GM19324 (cell line): ENCODE measurements at regions not wholly inside any gene's neighbourhood (a gene's known extent, or its start where the extent isn't known, plus 50 kb on each side); places are given as distances from the start of the nearest gene placed in this dataset.

Experiments used
- ATAC-seq: cut with Tn5 transposase; IDR thresholded peaks from one replicate; pipeline ENCODE4 v1.9.1; 2021; ENCODE audit warnings: mild to moderate bottlenecking, moderate library complexity; ENCODE audit not compliant: unreplicated experiment, low FRiP score

DNA sequence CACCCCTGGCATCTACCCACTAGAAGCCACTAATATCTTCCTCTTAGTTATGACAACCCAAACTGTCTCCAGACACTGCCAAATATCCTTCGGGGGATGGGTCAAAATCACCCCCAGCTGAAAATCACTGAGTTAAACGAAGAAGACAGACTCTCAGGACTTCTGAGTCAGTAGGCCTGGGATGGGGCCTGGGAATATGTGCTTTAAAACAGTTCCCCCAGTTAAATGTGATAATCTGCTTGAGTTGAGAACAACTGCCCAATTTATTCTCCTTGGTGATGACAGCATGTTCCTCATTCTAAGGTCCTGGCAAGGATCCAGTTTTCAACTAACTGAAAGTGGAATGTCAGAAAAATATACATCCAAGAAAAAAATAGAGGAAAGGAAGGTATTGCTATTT is 52.4 kb downstream of the CBLL2 start:
- no peak for ATAC-seq

DNA sequence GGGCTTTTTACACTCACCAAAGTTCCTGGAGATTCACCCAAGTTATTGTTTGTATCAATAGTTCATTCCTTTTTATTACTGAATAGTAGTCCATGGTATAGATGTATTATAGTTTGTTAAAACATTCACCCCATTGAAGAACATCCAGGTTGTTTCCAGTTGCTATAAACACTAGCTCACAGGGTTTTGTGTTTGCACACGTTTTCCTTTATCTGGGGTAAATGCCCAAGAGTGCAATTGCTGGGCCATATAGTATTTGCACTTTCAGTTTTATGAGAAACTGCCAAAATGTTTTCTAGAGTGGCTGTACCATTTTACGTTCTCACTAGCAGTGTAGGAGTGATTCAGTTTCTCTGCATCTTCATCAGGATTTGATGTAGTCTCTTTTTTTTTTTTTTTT is 57.1 kb downstream of the CBLL2 start:
- ATAC-seq: no peak

DNA sequence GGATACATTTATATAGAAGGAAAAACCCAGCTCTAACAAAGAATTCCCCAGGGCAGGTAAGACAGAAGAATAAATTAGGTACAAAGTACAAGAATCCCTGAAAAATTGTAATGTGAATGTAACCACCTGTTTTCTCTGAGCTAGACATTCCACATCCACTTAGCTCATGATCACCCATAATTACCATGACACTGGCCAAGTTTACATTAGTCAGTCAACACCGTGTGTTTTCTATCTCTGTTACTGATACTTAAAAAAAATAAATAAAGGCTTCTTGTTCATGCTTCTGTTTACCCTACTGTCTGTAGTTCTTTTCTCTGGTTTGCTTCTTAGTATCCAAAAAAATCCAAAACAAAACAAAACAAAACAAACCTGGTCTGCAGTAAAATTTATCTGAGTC is 66.0 kb downstream of the CBLL2 start:
- no peak for ATAC-seq

DNA sequence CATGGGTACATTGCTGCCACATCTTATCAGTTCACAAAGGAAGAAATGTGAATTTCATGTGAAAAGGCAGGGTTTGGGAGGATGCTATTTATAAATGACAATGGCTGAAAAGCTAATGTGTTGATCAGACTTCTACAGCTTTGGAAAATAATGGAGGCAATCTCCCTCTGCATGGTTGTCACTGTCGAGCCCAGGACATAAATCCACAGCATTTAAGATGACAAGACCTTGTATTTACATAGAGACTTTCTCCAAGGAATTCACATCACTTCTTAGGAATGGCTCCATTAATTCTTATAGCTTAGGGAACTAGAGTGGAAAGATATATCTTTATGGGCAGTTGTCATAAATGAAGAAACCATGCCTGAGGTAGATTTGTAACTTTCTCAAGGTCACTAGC is 66.7 kb downstream of the CBLL2 start:
- no peak for ATAC-seq

DNA sequence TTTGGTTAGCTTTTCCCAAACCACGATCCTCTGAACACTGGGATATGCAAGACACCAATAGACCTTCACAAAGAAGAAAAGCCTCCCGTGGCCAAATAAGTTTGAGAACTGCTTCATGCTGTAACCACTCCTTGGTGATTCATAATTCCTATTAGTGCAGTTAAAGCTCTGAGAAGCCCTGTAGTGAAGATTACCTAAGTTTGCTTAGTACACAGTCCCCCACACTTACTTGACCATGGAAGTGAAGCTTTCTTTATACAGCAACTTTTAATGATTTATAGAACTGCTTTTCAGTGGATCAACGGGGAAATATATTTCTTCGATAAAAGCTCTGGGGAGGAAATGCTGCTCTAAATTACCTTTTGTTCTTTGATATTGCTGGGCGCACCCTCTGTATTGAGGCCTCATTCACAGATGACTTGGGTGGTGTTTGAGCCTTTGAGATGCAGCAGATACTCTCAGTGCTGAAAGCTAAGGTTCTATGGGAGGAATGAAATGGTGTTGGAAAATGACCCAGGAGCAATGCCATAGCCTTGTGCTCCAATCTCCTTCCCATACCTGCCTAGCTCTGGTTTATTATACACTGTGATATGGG is 67.4 kb downstream of the CBLL2 start:
- ATAC-seq: no peak

DNA sequence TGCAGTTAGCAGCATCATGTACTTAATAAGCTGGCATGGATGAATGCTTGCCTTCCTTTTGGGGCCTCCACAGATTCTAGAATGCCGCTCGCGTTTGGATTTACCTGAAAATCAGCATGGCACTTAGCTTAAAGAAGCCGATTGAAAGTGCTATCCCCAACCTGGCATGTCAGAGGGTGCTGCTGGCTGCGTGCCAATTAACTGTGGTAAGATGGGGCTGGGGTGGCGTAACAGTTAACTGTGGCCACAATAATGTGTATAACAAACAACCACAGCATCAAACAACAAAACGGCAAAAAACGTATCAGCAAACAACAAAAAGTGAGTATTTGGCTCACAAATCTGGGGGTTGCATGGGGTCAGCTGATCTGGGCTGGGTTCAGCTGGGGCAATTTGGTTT is 70.5 kb downstream of the CBLL2 start:
- no peak for ATAC-seq

DNA sequence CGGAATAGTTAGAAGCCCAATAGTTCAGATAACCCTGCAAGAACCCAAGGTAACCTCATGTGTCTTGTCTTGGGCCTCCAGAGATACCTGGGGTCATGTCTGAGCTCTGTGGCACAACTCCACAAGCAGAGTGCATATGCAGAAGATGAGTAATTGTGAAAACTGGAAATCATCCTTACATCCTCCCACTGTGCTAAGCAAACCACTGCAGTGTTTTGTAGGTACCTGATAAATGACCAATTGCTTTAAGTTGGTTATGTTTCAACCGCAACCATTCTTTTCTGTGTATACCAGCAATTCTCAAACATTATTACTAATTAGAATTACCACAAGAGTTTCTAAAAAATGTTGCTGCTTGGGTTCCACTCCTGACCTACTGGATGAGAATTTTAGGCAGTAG is 73.2 kb downstream of the CBLL2 start:
- ATAC-seq: no peak

DNA sequence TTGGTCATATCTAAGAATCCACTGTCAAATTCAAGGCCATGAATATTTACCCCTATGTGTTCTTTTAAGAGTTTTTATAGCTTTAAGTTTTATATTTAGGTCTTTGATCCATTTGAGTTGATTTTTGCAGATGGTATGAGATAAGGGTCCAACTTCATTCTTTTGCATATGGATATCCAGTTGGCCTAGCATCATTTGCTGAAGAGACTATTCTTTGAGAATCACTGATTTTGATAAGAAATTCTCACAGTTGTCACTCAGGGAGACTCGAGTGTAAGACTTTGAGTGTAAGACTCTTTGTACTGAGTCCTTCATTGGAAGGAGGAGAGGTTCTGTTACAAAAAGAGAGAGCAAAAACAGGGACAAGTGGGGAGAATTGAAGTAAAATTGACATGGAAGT is 74.8 kb downstream of the CBLL2 start:
- no peak for ATAC-seq

DNA sequence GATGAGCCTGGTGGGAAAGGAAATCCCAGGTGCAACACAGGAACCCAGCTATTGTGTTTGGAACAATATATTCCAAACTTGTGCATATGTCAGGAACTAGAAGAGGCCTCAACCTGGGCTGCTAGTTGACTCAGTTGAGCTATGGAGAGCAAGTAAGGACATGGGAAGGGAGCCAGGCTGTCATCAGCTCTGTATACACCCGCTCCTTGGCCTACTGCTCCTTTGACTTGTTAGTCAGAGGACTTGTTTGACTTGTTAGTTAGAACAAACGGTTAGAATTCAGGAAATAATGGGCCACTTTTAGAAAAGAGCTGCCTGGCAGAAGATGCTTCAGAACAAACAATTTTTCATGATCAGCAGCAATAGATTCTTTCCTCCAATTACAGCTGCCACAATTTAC is 76.4 kb downstream of the CBLL2 start:
- no peak for ATAC-seq

DNA sequence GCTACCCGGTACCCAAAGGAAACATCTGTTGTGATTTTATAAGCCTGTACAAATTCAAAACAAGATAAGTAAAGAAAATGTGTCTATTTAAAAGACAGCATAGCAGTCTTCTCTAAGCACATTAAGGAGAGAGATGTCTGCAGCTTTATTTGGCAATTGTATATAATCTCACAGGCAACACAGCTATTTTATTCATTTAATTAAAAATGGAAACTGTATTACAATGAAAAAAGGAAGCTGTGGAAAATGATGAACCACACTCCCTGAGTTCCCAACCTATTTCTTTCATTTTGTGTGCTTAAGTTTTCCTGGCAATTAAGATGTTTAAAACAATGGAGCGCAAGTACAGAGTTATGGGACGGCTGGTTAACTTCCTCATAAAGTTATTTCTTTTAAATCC is 78.4 kb downstream of the CBLL2 start:
- no peak for ATAC-seq

DNA sequence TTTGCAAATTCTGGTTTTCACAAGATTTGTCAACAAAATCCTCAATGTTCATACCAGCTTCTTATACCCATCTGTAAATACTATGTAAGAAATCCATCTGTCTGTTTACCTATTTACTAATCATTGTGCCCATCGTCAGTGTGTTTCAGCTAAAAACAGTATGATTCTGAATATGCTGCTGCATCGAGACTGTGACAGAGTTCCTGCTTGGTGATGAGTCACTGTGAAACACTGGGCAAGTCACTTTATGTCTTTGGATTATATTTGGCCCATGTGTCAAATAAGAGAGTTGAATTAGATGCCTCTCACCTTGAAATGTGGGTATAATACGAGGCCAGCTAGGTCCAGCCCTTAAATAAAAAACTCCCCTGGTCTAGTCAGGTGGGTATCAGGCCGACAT is 79.3 kb downstream of the CBLL2 start:
- ATAC-seq: no peak

DNA sequence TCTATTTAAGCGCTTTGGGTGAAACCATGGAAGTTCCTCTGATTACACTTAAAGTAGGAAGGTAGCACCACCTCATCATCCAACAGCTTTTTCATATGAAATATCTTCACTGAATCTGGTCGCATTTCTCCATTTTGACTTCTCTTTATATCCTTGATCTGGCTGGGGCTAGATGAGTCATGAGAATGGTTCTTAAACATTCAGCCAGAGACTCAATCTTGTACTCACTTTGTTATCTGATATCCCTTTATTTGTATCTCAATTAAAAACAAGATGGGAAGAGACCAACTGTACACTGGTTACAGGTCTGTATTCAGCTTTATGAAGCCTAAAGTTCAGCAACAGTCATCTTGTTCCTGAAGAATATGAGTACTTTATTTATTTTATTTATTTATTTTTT is 84.9 kb downstream of the CBLL2 start:
- ATAC-seq: no peak

DNA sequence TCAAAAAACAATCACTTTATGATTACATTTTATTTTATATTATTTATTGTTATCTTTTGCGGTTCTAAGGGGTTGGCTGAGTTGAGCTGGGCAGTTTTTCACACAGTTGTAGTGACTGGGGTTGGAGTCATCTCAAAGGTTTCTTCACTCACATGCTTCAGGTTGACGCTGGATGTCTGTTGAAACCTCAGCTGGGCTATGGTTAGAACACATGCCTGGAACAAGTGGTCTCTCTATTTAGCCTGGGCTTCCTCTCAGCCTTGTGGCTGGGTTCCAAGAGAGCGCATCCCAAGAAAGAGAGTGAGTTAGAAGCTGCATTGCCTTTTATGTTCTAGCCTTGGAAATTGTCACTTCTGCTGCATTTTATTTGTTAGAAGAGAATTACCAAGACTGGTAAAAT is 87.4 kb downstream of the CBLL2 start:
- no peak for ATAC-seq

DNA sequence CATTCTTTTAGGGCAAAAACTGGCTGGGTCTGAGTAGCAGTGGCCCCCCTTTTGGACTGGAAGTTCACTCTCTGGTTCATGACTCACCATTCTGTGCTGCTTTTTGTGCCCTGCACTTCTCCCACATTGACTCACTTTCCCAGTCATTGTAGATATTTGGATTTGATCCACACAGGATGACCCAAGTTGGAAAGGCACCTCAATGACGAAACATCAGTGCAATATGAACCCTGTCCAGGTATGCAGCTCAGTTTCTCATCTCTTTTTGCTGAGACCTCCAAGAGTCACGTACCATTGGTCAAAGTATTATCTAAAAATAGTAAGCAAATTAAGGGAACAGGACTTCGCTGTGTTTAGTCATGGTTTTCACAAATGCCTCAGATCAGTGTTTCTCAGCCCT is 92.7 kb downstream of the CBLL2 start:
- no peak for ATAC-seq

DNA sequence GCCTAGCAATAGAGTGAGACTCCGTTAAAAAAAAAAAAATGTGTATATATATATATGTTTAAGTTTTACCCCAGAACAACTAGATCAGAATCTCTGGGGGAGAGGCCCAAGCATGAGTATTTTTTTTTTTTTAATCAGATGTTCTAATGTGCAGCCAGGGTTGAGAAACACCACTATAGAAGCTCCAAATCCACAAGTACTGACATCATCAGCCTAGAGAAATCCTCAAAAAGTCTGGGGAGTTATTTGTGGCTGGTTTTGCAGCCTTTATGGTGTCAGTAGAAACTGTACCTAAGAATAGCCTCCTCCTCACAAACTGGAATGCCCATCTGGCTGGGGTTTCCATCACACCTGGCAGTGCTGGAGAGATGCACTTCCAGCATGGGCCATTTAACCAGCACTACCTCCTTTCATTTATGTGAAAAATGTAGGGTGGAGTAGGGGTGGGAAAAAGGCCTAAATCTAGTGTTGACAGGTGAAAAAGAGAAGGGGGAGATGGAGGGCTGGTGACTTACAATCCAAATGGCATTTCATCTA is 93.5 kb downstream of the CBLL2 start:
- no peak for ATAC-seq

DNA sequence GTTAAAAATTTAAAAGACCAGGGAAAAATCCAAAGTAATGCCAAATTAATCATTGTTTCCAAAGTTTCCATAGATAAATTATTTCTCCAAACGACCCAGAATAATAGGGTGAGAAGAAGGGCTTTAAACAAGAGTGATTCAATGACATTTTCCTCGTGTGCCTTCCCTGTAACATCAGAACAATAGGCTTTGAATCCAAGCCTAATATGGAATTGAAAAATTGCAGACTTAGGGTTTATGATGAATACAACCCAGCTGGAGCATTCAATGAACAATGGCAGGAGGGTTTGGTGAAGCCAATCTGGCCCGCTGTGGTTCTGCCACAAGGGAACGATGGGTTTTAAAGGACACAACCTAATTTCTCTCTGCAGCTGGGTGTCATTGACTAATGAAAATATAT is 94.2 kb downstream of the CBLL2 start:
- ATAC-seq: no peak

DNA sequence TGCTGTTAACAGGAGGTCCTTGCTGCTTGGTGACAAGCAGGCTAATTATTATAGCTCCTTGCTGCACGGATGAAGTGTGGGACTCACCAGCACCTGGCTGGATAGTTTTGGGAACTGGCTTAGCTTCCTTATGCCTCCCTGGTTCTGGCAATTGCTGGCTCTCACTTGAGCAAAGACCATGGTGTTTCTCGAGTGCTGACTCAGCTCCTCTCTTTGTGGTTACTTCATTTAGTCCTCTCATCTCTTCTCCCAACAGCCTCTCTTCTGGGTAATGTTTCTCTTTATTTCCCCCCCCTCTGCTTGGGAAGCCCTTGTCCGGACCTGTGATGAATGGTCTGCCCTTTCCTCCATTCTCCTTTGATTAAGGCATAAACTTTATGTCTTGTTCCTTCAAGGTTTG is 100.4 kb downstream of the CBLL2 start:
- ATAC-seq: no peak

DNA sequence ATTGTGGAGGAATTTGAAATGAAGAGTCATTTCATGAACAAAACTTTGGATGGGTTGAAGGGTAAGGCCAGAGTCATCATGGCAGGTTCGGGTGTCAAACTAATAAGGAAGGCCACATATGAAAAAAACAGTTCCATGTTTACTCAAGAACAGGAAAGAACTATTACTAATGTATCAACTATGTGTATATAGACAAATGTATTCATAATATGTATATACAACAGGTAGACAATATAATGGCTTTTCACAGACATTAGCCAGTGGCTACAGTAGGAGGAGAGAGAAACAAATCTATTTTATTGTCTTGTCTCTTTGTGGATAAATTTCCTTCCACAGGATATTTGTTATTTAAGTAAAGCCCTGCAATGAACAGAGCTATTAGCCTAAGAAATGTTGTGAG is 101.1 kb downstream of the CBLL2 start:
- ATAC-seq: no peak

DNA sequence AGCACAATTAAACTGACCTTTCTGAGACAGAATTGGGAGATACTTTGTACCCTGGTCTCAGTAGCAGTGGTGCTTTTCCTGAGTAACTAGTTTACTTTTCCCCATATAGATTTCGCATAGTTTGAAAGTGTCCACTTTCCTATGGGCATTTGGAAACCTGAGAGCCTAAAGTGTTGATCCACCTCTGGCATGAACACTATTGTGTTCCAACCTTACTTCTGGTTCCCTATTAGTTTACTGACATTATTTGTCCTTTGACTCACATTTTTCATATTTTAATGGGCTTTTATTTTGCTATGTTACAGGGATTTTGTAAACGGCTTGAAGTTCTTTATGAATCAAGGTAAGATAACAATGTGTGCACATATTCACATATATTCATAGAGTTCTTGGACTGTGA is 103.7 kb downstream of the CBLL2 start:
- ATAC-seq: no peak

DNA sequence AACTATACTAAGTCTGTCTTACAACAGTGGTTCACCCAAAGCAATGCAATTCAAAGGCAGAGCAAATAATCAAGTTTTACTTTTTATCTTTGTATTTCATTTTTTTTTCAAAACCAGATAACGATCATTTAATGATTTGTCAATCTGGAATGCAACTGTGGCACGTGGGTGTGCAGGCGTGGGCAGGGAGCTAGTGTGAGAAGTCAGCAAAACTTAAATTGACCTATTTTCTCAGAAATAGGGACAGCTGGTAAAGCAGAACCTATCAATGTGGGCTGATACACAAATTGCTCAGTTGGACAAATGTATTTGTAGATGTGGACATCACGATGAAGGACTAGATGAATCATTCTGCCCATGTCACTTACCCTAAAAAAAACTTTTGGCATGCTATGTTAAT is 105.6 kb downstream of the CBLL2 start:
- no peak for ATAC-seq

DNA sequence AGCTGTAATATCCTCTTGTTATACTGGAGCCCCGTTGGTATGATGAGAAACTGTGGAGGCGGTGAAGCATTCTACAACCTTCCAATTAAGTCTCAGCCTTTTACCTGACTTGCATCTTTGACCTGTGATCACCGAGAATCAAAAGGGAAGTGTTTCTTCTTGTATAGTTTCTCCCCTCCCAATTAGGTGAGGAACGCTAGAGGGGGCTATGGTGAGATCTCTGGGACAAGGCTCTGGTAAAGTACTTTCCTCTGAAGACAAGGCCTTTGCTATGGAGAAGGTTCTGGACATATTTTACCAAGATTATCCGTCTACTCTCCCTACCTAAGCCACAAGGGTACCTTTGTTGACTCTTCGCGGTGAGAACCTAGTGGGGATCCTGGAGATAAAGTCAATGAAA is 111.3 kb downstream of the CBLL2 start:
- ATAC-seq: no peak

DNA sequence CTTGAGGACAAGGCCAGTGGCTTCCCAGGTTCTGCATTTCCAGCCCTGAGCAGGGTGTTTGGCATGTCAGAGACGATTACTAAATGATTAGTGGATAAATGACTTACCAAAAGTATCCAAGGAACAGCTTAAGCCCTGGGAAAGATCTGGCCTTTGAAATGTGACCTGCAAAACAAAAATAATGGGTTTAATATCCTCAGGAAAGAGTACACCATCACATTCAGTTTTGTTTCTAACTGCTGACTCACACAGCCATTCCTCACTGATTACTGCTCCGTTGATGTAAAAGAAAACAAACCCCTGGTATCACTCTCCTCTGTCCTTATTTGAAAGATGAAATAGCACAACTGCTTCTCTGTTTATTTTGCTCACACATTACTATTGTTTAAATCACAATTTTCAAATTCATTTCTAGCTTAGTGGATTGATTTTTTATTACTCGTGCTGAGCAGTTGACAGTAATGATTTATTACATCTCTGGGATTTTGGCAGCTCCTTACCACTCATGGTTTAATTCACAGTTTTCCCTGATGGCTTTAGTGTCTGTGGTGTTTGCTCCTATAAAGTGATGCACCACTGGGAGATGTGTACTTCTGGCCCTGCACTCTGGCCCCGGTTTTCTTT is 117.0 kb downstream of the CBLL2 start:
- no peak for ATAC-seq
